Vagina (tissue), 2 donors: ENCODE measurements at regions not wholly inside any gene's neighbourhood (a gene's known extent, or its start where the extent isn't known, plus 50 kb on each side); places are given as distances from the start of the nearest gene placed in this dataset.

Experiments
- CTCF ChIP-seq, 3 experiments: fragments of 450-650 bp in 2 of 3; fragments of 200-600 bp in 1 of 3; sonication (generic) in 1 of 3; IDR thresholded peaks; one replicate each; pipeline ENCODE4 v1.5.1; 2017 to 2019; ENCODE audit warnings: antibody characterized with exemption in 3 of 3, mild to moderate bottlenecking in 2 of 3, moderate library complexity in 2 of 3
- POLR2A ChIP-seq, 2 donors: fragments of 450-650 bp; IDR thresholded peaks; one replicate each; pipeline ENCODE4 v1.6.1; 2017; ENCODE audit warnings: antibody characterized with exemption in 2 of 2, mild to moderate bottlenecking in 2 of 2, moderate library complexity in 2 of 2
- POLR2AphosphoS5 ChIP-seq, 2 donors: sonication (generic); formaldehyde crosslinking; IDR thresholded peaks; one replicate each; pipeline ENCODE4 v1.9.0; 2017; ENCODE audit warnings: antibody characterized with exemption in 2 of 2, mild to moderate bottlenecking in 2 of 2, low read depth in 1 of 2; ENCODE audit not compliant: insufficient read depth in 1 of 2

GRCh38 chr6:81864124-81864523 is 111.6 kb upstream of the TENT5A start:
- TF ChIP-seq CTCF (IDR thresholded peaks at IDR 0.05) (no peak), POLR2A (IDR thresholded peaks at IDR 0.05) (no peak), POLR2AphosphoS5 (IDR thresholded peaks at IDR 0.05; ENCODE audit: insufficient read depth in 1 of 2, low read depth in 1 of 2) (no peak)
